ELR (cell line): ENCODE measurements at regions not wholly inside any gene's neighbourhood (a gene's known extent, or its start where the extent isn't known, plus 50 kb on each side); places are given as distances from the start of the nearest gene placed in this dataset.
"Not testable (repeated sequence)": the region's sequence is repeated elsewhere in the genome, so short reads cannot be mapped to it uniquely, and the experiment has no call there.

ENCODE experiments used
- DNase-seq: peaks from one replicate; pipeline ENCODE4 v3.0.0-alpha.2; 2015; ENCODE audit warnings: low read depth

DNA sequence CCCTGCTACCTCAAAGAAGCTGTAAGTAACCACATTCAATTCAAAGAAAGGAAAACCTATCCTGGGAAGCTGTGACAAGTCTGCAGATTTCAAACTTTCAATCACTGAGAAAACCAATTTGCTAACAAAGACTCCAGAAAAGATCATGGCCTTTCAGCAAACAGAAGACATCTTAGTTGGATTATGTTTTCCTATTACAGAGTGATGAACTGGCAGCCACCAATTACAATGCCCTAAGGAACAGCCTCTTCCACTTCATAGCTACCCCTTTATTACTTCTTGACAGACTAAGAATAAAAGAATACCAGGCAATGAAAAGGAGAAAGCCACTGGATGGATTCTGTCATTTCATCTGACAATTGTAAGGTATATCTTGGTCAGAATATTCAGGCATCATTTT, 128.2 kb upstream of the RASEF start:
- no peak for DNase-seq

DNA sequence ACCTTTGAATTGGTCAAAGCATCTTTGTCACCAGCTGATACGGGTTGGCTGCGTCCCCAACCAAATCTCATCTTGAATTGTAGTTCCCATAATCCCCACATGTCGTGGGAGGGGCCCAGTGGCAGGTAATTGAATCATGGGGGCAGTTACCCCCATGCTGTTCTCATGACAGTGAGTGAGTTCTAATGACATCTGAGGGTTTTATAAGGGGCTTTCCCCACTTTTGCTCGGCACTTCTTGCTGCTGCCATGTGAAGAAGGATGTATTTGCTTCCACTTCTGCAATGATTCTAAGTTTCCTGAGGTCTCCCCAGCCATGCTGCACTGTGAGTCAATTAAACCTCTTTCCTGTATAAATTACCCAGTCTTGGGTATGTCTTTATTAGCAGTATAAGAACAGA, 126.1 kb upstream of the RASEF start:
- DNase-seq = not testable (repeated sequence)

DNA sequence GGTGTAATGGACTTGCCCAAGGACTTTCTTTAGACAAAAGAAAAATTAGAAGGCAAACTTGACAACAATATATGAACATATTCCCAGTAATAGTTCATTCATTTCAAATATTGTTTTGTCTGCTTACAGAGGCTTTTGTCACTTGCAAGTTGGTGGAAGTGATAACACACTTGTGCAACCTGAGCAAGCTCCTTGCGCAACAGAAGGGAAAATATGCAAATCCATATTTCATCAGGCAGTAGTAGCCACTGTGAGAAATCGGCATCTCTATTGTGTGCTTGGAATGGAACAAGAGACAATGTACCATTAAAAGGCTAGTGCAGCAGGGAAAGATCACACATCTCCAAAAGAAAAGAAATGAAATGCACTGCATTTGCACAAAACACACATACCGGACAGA, 125.3 kb upstream of the RASEF start:
- DNase-seq = no peak

DNA sequence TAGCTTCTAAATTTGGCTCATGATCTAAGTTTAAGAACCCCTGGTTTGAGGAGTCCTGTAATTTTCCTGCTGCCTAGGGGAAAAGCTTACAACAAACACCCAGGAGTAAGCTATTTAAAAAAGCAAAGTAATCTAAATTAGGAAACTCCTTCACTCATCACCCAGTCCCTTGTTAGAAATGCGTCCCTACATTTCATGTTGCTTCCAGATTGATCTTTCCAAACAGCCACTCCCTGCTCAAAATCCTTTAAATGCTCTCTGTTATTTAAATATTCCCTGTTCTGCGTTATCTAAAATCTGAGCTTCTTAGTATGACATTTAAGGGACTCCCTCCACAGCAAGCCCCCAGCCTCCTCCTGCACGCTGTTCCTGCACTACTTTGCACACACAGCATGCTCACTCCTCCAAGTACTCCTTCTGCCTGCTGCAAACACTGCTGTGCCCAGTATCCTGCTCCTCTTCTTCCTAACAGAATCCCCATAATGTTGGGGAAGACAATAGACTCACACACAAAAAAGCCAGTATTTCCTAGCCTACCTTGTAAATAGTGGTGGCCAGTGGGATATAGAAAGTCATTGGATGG, 123.3 kb upstream of the RASEF start:
- DNase-seq = no peak

DNA sequence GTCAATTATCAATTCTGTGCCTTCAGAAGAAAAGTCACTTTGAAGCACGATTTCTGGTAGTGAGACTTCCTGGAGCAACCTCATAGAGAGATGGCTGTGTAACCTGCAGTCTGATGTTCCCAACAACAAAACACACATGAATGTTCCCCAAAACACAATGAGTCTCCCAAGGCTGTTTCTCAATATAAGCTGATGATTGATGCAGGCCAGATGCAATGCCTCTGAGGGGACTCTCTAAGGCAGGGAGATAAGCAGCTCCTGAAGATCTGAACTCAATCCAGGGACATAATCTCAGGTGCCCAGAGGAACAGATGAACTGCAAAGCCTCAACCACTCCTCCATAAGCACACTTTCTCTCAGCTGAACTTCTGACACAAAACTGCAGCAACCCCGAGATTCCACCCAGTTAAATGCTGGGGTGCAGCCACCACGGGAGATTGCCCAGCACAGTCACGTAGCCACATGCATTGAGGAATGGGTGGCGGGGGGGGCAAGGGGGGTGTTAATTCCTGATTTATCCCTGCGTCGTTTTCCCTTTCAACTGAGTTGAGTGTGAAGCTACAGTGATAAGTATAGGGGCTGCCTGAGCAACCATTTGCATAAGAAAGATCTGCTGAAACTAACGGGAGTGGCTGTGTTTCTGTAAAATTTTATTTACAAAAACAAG, 122.7 kb upstream of the RASEF start:
- DNase-seq = no peak

DNA sequence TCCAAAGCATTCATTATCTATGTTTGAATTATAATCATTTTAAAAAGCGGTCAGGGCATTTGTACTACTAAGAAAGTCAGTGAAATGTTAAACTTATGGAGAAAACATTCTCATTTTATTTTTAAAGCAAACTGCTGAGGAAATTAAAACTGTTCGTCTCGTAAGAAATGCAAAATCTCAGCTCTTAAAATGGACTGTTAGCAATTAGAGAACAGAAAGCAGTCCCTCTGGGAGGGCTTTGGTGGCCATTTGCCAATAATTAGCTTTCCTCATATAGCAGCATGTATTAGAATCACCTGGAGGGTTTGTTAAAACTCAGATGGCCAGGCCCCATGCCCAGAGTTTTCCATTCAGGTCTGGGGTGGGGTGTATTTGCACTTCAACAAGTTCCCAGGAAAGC, 120.7 kb upstream of the RASEF start:
- DNase-seq = no peak

DNA sequence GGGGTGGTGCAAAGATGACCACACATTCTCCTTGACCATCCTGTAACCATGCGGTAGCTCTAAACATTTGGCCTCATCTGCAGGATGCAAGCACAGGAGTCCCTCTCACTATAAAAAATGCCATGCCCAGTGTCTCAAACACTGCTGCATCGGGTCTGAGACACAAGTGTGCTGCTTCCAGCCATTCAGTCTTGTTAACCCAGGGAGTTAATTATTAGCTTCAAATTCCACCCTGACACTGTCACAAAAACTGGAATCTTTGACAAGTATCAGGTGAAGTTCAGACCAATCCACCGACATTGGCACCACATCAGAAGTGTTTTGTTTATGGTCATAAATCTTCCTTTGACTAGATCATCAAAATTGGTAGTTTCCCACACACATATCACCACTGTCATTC, 119.1 kb upstream of the RASEF start:
- DNase-seq = no peak

DNA sequence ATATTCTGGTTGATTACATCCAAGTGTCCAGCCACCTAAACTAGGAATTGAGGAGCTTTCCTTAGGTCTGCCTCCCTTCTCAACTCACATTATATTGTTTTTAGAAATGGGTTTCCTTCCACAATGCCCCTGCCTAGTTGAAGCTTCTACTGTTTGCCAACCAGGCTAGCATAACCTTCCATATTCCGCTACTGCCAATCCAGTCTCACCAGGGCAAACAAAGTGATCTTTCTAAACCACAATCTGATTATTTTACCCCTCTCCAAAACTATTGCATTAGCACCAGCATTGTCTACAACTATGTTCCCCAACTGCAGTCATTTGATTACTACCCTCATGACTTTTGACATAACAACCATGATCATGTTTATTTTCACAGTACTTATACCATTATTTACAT, 115.8 kb upstream of the RASEF start:
- DNase-seq = no peak

DNA sequence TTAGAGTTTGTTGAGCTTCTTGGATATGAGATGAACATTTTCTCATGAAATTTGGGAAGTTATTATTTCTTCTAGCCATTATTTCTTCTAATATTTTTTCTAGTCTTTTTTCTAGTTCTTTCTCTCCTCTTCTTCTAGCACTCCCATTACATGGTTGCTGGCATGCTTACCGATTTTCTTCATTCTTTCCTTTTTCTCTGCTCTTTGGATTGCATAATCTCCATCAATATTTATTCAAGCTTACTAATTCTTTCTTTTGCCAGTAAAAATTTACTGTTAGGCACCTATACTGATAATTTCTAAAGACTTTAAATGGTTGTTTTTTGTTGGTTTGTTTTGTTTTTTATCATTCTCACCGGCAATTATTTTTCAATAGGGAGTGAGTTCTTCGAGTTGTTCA, 114.8 kb upstream of the RASEF start:
- DNase-seq = no peak

DNA sequence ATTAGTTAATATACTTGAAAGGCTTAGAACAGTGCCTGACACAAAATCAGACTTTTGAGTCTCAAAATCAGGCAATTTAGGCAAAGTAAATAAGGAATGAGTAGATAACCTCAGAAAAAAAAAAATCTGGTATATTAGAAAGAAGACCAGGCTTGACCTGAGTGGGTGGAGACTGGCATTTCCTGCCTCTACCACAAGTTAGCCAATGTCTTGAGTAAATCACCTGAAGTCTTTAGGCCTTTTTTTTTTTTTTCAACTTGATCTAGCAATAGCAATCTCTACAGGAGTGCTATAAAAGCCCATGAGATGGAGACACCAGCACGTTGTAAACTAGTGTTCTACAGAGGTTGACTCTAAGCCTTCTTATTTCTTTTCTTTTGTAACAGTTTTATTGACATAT, 104.2 kb upstream of the RASEF start:
- no peak for DNase-seq

DNA sequence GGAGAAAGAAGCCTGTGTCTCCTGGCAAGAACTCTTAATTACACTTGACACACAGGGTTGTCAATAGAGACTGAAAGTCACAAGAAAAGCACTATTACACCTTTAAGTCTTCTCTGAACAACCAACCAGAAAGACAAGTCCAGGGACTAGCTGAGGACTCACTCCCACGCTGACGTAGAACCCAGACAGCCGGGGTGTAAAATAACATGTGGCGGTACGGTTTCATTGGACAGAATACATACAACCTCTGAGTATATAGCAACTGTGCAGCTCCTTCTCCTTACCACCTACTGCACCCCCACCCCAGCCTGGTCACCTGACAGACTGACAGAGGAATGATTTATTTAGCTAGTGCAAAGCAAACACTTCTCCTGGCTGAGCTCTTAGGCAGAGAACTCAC, 103.4 kb upstream of the RASEF start:
- DNase-seq = no peak

DNA sequence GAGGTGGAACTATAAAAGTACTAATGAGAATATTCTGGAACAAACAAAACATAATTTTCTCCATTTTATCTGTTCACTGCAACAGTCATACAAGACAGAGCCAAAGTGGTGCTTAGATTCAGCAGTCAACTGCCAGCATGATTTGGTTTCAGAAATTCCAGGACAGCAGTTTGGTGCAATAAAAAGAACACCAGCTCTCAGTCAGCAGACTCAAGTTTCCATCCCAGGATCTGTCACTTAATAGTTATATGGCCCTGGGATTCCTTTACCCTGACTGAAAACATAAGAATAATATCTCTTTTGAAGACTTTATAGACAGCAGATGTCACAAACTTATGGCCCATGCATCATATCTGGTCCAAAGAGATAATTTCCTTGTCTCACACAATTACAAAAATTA, 92.8 kb upstream of the RASEF start:
- no peak for DNase-seq

DNA sequence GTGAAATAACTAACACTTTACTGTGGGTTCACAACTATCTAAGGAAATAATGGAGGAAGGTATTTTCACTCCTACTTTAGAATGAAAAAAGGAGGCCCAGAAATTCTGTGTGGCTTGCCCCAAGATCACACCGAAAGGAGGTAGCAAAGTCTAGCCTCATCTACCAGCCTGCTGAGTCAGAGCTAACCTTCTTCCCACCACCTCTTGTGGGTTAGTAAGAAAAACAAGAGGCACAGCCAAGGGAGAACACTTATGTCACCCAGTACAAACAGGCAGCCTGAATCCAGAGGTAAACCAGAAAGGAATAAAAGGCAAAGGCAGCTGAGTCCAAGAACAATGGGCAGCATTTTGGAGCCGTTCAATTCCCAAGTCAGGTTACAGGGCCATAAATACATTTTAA, 91.9 kb upstream of the RASEF start:
- DNase-seq = no peak

DNA sequence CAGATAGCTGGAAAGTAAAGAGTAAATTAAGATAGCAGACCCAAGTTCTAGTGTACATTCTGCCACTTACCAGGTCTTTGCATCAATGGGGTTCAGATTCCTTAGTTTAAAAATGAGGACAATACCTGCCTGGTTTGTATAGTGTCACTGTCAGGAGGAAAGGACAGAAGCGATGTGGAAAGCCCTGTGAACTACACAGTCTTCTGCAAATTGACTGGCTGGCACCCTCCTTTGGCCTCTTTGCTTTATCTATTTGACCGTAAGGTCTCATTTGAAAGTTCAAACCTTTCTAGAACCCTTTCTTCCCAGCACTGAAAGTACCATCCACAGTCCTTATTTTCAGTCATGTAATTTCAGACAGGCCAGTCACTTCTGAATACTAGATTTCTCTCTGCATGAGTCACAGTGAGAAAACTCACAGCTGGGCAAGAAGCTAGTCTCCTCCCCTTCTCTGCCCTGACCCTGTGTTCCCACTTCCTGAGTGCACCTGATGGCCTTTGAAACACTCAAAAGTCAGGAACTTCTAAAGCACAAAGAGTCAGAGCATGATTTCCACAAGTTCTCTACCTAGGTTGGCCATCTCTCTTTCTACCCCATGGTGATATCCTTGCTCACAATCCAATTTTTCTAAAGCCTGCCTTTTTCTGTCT, 91.3 kb upstream of the RASEF start:
- peak; percentile 45 for DNase-seq

DNA sequence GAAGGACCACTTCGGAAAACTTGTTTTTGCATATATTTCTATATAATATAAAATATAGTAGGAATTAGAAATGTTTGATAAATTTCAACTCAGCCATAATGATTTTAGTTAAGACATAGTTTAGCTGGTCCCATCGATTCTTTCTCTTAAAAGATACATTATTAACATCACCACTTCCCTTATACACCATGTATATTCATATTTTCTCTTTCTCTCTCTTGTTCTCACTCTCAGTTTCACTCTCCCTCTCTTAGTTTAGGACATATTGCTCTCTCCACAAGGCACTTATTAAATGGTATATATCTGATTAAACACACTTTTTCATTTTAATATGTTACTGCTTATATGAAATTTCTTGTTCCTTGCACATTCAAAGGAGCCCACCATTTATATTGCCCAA, 90.1 kb upstream of the RASEF start:
- no peak for DNase-seq

DNA sequence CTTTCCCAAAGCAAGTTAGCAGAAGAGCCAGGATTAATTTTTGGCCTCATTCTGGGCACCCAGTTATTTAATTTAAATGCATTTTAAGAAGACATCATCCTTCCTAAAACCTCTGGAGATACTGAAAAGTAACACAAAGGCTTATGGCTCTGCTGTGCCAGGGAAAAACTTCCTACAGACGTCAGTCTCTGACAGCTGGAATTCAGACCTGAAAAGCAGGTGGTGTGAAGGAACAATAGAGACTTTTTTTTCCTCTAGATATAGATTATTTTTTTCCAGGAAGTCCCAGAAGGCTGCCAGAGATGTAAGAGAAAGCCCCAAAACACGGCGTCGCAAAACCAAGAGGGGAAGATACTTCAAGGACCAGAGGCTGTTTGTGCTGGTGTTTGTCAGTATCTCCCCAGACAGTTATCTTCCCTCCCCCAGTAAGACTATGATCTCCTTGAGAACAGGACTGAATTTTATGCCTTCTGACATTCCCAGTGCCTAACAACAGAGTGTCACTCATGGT, 88.7 kb upstream of the RASEF start:
- no peak for DNase-seq

DNA sequence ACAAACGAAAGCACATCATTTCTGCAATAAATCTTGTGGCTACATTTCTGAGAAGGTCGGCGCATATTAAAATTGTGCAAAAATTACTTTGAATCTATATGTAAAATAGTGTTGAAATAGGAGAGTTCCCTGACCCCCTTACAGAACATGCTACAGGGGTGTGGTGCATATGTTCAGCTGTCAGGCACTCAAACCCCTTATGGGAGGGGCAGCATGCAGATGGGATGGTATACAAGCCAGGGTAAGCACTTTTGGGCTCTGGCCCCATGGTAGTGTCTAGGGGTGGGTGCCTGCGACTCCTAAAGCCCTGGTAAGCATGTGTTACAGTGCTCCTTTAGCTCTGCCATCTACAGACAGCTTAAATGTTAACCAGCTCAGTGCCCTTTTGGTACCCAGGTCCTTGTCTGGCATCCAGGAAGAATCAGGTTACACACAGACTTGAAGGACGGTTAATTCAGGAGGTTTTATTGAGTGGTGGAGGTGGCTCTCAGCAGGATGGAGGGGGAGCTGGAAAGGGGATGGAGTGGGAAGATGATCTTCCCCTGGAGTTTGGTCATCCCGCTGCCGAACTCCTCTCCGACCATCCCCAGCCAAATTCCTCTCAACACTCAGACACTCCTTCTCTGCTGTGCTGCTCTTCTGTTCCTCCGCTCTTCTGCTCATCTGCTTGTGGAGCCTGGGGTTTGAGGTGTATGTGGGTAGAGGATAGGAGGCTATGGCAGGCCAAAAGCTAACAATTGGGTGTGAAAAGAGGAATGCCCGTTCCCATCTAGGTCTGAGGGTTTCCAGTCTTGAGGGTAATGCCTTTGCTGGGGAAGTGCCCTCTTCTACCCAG, 84.6 kb upstream of the RASEF start:
- DNase-seq = no peak

DNA sequence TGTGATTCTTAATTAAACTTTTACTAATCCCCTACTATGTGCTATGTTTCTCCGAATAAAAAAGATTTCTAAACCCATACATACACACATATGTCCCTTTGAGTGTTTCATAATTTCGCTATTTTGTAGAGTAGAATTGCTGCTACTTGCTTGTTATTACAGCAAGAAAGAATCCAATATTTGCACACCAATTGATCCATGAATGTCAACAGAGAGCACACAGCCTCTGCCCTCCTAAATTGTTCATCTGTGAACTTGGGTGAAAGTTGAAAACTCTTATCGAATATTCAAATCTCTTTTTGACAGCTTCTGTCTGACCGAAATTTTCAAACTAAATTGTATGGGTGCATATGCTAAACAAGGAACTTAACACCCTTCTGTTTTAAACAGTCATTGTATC, 83.4 kb upstream of the RASEF start:
- DNase-seq = no peak

DNA sequence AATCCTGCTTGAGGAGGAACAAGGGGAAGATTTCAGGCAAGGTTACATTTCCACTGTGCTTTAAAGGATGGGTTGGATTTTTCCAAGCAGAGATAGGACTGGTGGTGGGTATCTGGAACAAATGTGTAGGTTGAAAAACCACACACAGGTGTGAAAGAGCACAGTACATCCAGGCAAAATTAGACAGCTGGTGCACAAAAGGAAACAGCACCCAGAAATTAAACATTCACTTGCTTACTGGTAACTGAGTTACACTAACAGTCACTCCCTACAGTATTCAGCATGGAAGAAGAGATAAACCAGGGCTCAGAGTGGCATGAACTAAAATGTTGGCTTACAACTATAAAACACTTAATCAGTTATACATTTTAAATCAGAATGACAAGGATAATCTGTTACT, 81.5 kb upstream of the RASEF start:
- DNase-seq = no peak

DNA sequence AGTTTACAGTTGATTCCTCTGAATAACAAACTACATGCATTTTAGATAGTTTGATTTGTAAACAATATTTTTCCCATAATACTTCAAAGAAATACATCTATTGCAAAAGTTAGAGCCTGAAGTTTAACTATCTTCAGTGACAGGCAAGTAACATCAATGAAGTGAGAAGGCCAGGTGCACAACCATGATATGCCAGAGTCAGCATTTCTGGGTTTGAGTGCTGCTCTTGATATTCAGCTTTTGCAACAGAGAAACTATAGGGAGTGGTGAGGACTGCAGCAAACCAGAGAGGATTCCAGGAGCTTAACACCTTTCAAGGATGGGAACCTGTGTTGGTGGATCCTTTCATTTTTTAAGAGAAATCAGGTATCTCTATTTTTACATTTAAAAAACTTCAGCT, 79.4 kb upstream of the RASEF start:
- no peak for DNase-seq

DNA sequence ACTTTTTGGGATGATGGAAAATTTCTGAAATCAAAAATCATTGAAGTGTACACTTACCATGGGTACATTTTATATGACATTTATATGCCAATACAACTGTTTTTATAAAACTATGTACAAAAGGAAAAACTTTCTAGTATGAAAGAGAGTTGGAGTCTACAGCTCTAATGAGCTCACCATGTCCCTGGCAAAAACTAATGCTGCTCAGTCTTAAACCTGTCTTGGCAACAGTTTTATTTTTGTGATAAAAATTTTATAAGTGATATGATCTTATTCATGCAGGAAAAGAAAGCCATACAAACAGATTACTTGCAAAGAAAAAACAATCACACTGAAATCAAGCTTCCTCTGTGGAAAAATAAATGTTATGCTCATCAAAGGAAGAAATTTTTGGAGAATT, 78.9 kb upstream of the RASEF start:
- no peak for DNase-seq

DNA sequence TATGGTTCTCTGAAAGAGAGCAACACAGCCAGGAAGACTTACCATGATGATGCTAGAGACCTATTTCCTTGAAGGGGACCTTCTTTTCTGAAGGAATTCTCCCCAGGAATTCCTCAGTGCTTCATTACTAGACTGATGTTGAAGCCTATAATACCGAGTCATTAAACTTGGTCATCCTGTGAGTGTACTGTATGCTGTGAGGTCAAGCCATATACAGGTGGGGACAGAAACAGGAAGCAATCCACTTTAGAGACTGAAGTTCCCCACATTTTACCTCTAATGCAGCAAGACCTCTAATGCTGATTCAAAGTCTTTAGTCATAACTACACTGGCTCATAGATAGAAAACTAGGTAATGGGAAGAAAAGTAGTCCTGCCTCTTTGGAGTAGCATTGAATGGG, 77.1 kb upstream of the RASEF start:
- no peak for DNase-seq
